ENCODE measurements at regions not wholly inside any gene's neighbourhood (a gene's known extent, or its start where the extent isn't known, plus 50 kb on each side); places are given as distances from the start of the nearest gene placed in this dataset.
"Not testable (repeated sequence)": the region's sequence is repeated elsewhere in the genome, so short reads cannot be mapped to it uniquely, and the experiment has no call there.

- no peak for DNase-seq
These were observed 75.5 kb downstream of the ASB1 start for GRCh38 chr2:238502088-238502810.

GRCh38 chr2:238502956-238503791, 76.4 kb downstream of the ASB1 start:
- no peak for DNase-seq

GRCh38 chr2:238504181-238504931, 77.6 kb downstream of the ASB1 start:
- DNase-seq = no peak

- no peak for DNase-seq
These were observed 78.6 kb downstream of the ASB1 start for GRCh38 chr2:238505119-238505891.

GRCh38 chr2:238505892-238506280, 79.2 kb downstream of the ASB1 start:
- DNase-seq = no peak

GRCh38 chr2:238506371-238507068, 79.8 kb downstream of the ASB1 start:
- no peak for DNase-seq

- no peak for DNase-seq
These were observed 81.1 kb downstream of the ASB1 start for GRCh38 chr2:238507836-238508235.

GRCh38 chr2:238509151-238509835, 82.6 kb downstream of the ASB1 start:
- DNase-seq = no peak

- DNase-seq = no peak
These were observed 83.2 kb downstream of the ASB1 start for GRCh38 chr2:238509903-238510302.

- no peak for DNase-seq
These were observed 84.3 kb downstream of the ASB1 start for GRCh38 chr2:238510911-238511613.

- no peak for DNase-seq
These were observed 84.9 kb downstream of the ASB1 start for GRCh38 chr2:238511614-238511950.

- DNase-seq = no peak
These were observed 85.6 kb downstream of the ASB1 start for GRCh38 chr2:238512247-238512867.

GRCh38 chr2:238513346-238513745, 86.6 kb downstream of the ASB1 start:
- peak; percentile 44 to 58 for DNase-seq

- not testable (repeated sequence) for DNase-seq
These were observed 87.3 kb downstream of the ASB1 start for GRCh38 chr2:238514024-238514423.

- DNase-seq = no peak
These were observed 88.7 kb downstream of the ASB1 start for GRCh38 chr2:238515377-238515776.

- DNase-seq = no peak
These were observed 90.5 kb downstream of the ASB1 start for GRCh38 chr2:238517209-238517608.

GRCh38 chr2:238518172-238518820, 91.6 kb downstream of the ASB1 start:
- no peak for DNase-seq

- DNase-seq = no peak
These were observed 92.1 kb downstream of the ASB1 start for GRCh38 chr2:238518821-238519186.

GRCh38 chr2:238520359-238520886, 93.7 kb downstream of the ASB1 start:
- no peak for DNase-seq

- no peak for DNase-seq
These were observed 94.3 kb downstream of the ASB1 start for GRCh38 chr2:238521002-238521401.
